GM18498 (cell line): ENCODE measurements at regions not wholly inside any gene's neighbourhood (a gene's known extent, or its start where the extent isn't known, plus 50 kb on each side); places are given as distances from the start of the nearest gene placed in this dataset.
"Not testable (repeated sequence)": the region's sequence is repeated elsewhere in the genome, so short reads cannot be mapped to it uniquely, and the experiment has no call there.

ENCODE experiments used
- ATAC-seq: cut with Tn5 transposase; IDR thresholded peaks from one replicate; pipeline ENCODE4 v1.9.1; 2021; ENCODE audit warnings: mild to moderate bottlenecking, moderate library complexity; ENCODE audit not compliant: unreplicated experiment

DNA sequence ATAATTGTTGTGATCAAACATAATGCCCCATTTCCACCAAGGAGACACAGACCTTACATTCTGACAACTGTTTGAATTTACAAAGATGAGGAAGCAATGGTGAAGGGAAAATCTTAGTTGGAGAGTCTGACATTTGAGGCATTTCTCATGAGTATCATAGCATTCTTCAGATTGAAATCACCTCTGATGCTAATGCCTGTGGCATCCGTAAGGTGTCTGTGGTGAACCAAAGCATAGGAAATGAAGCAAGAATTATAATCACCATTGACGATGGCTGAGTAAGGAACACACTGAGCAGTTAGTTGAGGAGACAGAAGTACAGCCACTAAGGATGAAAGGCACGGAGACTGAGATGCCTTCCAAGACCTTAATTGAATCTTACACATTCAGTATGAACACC, 575.7 kb downstream of the TRIML1 start:
- ATAC-seq, result no peak

DNA sequence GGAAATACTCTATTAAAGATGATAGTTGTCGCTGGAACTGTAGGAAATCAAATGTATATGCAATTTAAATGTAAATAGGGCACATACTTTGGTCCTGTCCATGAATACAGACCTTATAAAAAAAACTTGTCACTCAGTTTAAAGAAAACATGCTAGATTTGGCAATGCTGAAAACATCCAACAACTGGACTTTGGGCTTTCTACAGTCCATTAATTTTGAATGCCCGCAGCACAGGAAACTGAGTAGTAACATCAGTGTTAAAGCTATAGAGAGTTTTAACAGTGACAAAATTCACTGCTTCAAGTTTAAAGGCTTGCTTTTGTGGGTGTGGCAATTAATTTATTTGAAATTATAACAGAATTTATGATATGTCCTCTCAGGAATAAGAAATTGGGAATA, 578.4 kb downstream of the TRIML1 start:
- no peak for ATAC-seq

DNA sequence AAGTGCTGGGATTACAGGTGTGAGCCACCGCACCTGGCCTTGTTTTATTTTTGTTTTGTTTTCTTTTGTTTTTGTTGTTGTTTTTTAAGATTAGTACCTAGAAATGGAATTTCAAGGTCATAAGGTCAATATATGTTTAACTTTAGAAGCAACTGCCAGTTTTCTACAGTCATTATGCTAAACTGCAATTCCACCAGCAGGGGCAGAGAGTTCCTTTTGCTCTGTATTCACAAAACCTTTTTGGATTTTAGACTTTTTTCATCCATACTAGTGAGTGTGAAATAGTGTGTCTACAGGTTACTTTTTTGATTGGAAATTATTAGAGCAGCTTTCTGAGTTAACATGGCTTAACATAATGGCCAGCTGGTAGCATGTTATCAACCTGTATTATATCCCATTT, 580.6 kb downstream of the TRIML1 start:
- no peak for ATAC-seq

DNA sequence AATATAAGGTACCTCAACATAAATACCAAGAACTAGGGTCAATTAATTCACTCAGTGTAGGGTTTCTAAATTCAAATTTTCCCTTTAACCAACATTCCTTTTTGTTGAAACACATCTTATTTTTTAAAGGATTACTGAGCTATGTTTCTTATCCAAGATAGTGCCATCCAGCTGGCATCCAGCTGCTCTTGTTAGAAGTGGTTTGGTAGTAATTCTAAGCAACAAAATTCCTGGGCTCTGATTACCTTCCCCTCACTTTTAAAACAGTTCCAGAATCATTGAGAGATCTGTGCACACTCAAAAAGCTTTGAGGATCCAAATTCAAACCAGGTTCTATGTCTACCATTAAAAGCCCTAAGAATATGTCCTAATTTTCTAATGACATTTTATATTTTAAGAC, 583.7 kb downstream of the TRIML1 start:
- ATAC-seq, result no peak

DNA sequence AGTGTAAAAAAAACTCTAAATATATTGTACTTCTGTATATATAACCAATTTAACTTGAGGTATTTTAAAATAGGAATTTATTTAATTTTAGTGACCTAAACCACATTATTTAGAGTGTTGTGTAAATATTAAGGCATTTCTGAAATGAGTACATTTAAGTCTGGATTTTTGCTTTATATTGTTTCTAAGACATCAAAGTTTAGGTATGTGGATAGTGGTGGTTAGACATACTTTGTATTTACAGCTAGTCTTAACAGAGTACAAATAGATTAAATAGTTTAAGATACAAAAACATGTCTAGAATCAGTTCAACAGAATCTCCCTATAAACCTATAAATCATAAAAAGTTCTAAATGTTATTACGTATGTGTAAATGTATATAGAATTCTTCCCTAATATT, 588.5 kb downstream of the TRIML1 start:
- no peak for ATAC-seq

DNA sequence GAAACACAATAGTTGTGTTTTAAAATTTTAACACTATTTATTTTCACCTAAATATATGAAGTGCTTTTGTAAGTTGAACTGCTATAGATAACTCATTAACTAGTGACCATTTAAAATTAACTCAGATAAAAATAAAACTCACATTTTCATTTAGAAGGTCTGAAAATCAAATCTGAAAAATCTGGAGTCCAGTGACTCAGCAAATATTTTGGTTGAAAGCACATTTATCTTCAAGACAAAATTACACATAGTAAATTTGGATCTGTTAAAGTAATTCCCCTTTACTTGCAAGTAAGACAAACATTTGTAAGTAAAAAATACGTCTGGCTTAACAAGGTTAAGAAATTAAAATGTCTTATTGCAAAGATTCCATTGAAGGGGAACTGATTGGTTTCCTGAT, 589.1 kb downstream of the TRIML1 start:
- ATAC-seq, result no peak

DNA sequence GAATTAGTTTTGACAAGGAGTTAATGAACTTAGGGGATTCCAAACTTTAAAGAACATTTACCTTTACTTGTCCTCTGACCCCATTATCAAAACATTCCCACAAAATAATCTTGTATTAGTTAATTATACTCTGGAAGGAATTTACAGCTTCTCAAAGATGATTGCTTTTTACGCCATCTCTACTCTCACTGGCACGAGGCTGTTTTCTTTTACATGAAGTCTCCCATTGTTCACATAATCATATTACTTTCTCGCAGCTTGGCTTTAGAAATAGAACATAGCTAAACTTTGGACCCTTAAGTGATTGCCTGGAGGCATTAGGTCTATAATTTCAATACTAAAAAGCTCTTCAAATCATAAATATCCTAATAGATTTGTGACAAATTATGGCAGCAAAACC, 592.9 kb downstream of the TRIML1 start:
- no peak for ATAC-seq

DNA sequence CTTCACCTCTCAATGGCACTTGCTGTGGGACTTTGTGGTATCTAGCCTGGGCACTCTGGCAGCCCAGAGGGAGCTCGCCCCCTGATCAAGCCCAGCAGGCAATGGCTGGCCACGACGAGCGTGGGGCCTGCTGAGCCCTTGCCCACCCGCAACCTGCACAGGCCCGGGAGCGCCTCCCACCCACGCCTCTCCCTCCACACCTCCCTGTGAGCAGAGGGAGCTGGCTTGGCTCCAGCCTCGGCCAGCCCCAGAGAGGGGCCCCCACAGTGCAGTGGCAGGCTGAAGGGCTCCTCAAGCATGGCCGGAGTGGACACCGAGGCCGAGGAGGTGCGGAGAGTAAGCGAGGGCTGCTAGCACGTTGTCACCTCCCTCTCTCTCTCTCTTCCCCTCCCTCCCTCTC, 595.8 kb downstream of the TRIML1 start:
- ATAC-seq, result no peak

DNA sequence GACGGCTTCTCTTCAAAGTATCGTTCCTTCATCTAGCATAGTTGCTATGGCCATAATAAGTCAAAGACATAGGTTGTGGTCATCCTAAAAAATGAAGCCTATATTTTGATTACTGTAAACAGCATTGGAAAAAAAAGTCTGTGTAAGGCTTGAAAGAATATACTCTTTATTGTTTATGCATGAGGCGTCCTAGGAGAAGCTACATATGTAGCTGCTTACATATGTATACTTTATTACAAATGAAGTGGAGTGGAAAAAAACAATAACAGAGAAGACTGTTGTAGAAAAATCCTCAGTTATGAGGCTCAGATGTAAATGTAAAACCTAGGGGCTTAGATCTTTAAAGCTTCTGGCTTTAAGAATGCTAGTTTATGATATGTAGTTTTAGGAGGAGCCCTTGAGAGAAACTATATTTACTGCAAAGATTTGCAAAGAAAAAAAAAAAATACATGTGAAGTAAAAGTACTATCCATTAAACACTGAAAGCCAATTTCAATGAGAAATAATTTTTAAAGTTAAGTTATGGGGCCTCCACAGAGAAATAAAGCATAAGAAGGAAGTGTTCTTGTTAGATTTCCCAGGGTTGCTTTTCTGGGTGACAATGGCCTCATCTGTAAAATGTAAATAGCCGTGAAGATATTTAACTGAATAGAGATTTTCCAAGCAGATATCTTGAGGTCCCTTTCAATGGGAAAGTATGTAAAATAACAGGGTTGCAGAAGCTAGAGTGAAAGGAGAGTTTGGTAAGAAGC, 598.2 kb downstream of the TRIML1 start:
- ATAC-seq, result no peak

DNA sequence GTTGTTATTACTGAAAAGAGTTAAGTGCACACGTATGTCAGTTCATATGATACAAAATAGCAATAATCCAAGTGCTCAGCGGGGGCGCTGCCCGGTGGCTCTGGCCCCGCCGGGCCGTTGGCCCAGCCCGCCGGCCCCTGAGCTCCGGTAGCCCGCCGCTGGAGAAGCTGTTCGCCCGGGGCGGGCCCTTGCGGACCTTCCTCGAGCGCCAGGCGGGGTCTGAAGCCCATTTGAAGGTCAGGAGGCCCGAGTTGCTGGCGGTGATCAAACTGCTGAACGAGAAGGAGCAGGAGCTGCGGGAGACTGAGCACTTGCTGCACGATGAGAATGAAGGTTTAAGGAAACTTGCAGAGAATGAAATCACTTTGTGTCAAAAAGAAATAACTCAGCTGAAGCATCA, 599.0 kb downstream of the TRIML1 start:
- ATAC-seq, result peak; percentile 52

DNA sequence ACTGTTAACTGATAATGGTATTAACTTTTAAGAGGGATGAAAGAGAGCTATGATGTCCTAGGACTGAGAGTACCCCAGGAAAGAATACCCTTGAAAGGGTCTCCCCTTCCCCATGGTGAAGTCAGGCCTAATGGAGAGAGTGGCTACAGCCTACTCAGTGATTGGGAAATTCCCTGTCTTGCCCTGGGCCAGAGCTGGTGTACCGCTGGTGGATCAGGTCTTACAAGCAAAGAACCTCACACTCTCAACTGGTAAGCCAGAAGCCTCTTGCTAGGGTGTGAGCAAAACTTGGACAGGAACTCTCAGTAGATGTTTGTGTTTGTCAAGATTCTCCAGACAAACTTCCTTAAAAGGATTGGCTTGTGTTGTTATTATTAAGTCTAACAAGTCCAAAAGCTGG, 600.9 kb downstream of the TRIML1 start:
- not testable (repeated sequence) for ATAC-seq

DNA sequence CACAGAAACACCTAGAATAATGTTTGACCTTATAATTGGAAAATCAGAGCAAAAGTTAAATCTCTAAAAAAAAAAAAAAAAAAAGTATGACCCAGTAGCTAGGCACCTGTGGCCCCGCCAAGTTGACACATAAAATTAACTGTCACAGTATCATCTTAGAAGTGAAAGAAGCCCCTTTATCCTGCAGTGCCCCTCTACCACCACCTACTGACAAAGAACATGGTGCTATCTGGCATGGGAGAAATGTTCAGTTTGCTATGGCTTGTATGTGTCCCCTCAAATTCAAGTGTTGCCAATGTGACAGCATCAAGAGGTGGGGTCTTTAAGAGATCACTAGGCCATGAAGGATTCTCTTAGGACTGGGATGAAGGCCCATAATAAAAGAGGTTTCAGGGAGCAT, 601.5 kb downstream of the TRIML1 start:
- not testable (repeated sequence) for ATAC-seq

DNA sequence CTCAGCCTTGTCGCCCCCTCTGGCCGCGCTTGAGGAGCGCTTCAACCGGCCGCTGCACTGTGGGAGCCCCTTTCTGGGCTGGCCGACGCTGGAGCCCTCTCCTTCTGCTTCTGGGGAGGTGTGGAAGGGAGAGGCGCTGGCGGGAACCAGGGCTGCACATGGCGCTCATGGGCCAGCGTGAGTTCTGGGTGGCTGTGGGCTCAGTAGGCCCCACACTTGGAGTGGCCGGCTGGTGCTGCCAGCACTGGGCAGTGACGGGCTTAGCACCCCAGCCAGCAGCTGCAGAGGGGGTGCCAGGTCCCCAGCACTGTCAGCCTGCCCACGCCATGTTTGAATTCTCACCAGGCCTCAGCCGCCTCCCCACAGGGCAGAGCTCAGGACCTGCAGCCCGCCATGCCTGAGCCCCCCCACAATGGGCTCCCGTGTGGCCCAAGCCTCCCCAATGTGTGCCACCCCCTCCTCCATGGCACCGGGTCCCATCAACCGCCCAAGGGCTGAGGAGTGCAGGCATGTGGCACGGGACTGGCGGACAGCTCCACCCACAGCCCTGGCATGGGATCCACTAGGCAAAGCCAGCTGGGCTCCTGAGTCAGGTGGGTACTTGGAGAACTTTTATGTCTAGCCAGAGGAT, 615.2 kb downstream of the TRIML1 start:
- ATAC-seq, result no peak

DNA sequence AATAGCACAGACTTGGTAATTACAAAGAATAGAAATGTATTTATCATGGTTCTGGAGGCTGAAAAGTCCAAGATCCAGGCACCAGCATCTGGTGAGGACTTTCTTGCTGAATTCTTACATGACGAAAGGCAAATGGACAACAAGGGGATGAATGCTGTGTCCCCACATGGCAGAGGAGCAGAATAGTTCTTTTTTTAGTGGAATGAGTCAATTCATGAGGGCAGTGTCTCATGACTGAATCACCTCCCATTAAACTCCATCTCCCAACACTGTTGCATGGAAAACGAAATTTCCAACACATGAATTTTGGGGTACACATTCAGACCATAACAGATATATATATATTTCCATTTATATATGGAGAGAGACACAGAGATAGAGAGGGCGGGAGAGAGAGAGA, 628.3 kb downstream of the TRIML1 start:
- ATAC-seq, result no peak

DNA sequence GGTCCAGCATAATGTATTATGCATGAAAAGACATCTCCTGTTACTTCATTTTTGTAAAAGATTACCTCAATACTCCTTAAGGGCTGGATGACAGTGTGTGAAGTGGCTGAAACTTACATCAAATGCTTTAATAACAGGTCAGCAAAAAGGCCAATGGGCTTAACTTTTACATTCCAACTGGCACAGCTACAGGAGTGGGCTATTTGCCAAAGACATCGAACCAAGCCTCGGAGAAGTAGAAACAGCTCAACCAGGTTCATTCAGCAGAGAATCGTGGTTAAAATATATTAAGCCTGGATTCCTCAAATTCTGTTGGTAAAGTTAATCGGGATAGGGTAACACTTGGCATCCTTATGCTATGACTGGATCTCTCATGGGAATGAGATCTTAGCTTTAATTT, 639.7 kb downstream of the TRIML1 start:
- no peak for ATAC-seq

DNA sequence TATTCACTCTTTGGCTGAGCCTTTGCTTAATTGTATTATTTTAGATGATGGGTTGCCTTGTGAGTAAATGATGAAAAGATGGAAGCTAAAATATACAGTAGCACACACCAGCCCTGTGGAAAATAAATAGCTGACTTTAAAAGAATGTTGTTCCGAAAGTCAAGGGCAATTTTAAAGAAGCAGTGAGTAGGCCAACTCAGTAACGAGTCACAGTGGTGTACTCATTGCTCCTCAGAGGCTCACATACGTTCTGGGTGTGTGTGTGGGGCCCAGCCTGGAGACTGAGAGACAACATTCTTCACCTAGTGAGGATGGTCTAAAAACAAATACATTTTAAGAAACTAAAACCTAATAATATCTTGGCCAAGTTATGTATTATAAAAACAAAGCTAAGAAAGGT, 640.3 kb downstream of the TRIML1 start:
- no peak for ATAC-seq

DNA sequence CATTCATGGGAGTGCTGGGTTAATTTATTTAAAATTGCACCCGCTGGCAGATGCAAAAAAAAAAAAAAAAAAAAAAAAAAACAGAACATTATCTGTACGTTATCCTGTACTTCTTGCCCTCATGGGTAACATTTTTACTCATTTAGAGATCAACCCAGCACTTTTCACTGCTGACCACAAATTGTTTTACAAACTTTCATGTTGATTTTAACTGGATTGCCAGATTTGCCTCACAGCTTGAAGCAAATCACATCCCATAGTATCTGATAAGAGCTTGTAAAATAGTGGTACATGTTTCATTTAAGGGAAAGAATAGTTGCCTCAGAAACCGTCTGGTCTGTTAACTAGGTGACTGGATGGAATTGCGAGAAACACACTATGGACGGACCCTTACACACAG, 640.8 kb downstream of the TRIML1 start:
- no peak for ATAC-seq

DNA sequence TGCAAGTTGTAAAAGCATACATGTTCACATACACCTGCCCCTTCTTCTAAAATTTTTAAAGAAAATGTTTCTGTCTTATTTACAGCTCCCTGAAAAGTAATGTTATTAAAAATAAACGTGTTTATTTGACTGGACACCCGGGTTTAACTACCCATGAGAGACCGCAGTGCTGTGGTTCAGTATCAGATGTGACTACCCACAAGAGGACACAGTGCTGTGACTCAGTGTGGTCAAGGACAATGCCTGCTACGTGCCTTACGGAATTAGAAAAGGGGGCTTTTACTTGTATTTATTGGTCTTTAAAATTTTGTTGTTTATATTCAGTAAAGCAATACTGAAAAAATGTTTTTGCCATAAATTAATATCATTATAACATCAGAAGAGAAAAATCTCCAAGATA, 641.4 kb downstream of the TRIML1 start:
- ATAC-seq, result no peak

DNA sequence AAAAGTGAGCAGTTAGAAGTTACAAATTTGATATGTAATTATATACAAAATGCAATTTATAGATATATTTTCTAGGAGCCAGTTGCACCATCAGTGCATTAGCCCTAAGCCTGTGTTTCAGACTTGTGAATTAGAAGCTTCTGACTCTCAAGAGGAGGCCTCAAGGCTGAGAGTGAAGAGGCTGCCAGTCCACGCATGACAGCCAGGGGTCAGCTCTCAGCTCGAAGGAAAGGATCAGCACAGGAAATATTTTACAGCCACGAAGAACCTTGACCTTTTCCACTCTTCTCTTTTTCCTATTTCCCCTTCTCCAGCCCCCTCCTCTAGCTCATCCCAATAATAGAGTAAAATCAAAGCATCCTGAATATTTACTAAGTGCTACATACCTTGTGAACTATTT, 642.4 kb downstream of the TRIML1 start:
- ATAC-seq, result no peak

DNA sequence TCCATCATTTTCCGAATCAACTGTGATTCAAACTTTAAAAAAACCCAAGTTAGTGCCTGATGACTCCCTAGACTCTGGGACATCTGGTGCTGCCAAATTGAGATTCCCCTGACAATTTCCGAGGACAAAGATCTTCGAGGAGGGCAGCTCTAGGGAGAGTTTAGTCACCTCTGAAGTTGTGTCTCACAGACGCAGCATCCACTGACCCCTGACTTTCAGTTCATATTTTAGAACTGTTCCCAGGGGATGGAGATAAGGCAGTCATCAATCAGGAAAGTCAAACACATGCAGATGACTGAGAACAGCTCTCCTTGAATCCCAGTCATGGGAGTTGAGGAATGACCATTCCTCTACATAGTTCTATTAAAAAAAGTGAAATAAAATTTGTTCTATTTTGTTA, 643.9 kb downstream of the TRIML1 start:
- ATAC-seq, result no peak

DNA sequence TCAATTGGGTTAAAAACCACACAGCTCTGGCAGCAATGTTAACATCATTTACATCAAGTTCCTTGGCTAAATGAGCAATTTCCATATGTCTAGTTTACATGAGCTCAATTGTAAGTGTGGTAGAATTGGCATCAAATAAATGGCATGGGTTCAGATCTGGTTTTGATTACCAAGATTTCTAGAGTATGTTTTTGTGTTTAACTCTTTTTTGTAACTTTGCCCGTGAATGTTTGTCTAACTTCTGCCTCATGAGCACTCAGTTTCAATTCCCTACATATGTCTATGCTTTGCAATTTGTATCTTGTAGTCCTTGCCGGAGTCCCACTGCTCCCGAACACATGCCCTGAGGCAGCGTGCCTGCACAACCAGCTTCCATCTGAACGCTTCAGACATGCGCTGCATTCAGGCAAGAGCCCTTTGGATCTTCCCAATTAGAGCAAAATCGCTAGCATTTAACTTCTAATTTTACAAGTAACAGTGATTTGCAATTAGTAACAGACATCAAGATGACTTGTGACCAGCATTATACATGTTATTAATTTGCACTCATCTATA, 644.4 kb downstream of the TRIML1 start:
- no peak for ATAC-seq

DNA sequence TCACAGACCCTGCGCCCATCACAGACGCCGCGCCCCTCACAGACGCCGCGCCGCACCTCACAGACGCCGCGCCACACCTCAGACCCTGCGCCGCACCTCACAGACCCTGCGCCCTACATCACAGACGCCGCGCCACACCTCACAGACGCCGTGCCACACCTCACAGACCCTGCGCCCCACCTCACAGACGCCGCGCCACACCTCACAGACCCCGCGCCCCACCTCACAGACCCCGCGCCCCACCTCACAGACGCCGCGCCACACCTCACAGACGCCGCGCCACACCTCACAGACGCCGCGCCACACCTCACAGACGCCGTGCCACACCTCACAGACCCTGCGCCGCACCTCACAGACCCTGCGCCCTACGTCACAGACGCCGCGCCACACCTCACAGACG, 657.4 kb downstream of the TRIML1 start:
- ATAC-seq, result not testable (repeated sequence)

DNA sequence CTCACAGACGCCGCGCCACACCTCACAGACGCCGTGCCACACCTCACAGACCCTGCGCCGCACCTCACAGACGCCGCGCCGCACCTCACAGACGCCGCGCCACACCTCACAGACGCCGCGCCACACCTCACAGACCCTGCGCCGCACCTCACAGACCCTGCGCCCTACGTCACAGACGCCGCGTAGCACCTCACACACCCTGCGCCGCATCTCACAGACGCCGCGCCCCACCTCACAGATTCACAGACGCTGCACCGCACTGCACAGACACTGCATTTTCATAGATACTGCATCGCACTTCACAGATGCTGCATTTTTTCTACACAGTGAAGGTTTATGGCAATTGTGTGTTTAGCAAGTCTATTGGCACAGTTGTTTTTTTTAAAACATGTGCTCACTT, 657.8 kb downstream of the TRIML1 start:
- ATAC-seq, result not testable (repeated sequence)
